ENCODE measurements at regions not wholly inside any gene's neighbourhood (a gene's known extent, or its start where the extent isn't known, plus 50 kb on each side); places are given as distances from the start of the nearest gene placed in this dataset.

- intact Hi-C loops (cut with micrococcal nuclease), result no loop called here
- no peak for DNase-seq
Measured at GRCh38 chr11:96967616-96968015, 577.8 kb downstream of the JRKL start.

GRCh38 chr11:96969251-96969650 is 579.4 kb downstream of the JRKL start:
- intact Hi-C loops (cut with micrococcal nuclease), result no loop called here
- Mint-ChIP-seq H3K4me1 (no peaks in the 10 kb centered on the region), H3K27ac (no peak overlapping the region), H3K9me3 (ENCODE audit: insufficient read depth) (no peaks in the 10 kb centered on the region), H3K4me3 (no peak overlapping the region), H3K27me3 (no peaks in the 10 kb centered on the region)
- 60% methylated on average over 1 of the region's 2 CpGs for WGBS (ENCODE audit: insufficient coverage)
- CTCF ChIA-PET, result no interaction called here
- Histone ChIP-seq H3K36me3 (replicated peaks in 1 of 2; ENCODE audit: control extremely low read depth in 1 of 2, control insufficient read depth in 1 of 2, extremely low read depth in 1 of 2, insufficient read depth in 2 of 2, low read length in 1 of 2) (no peaks in the 10 kb centered on the region), H3K9me3 (ENCODE audit: control extremely low read depth in 1 of 3, control insufficient read depth in 2 of 3, insufficient read depth in 1 of 3, low read length in 2 of 3) (peaks cover 0 to 4% (median 0%) of the 10 kb centered on the region in 3 donors), H3K4me2 (replicated peaks; ENCODE audit: low read depth, low read length, poor library complexity, severe bottlenecking) (no peak overlapping the region), H3K4me1 (ENCODE audit: control insufficient read depth in 2 of 2, insufficient read depth in 2 of 2, low read length in 2 of 2) (no peaks in the 10 kb centered on the region), H3K27ac (ENCODE audit: low read length in 2 of 2) (no peak overlapping the region), H4K20me1 (ENCODE audit: control insufficient read depth, insufficient read depth, low read length, poor library complexity, severe bottlenecking) (no peaks in the 10 kb centered on the region), H3K27me3 (replicated peaks in 1 of 4; ENCODE audit: control extremely low read depth in 1 of 4, control insufficient read depth in 3 of 4, insufficient read depth in 4 of 4, low read length in 3 of 4) (no peaks in the 10 kb centered on the region), H3K9ac (ENCODE audit: low read length) (no peak overlapping the region), H3K4me3 (ENCODE audit: control extremely low read depth in 1 of 5, extremely low read depth in 1 of 5, insufficient read depth in 1 of 5, low read depth in 2 of 5, low read length in 4 of 5) (no peak overlapping the region), H3K79me2 (ENCODE audit: control insufficient read depth, insufficient read depth, low read length) (no peaks in the 10 kb centered on the region), H2AFZ (ENCODE audit: insufficient read depth, low read depth, low read length, poor library complexity, severe bottlenecking) (no peak overlapping the region)
- DNase-seq, result no peak
- POLR2A ChIA-PET, result no interaction called here
- no peak for ATAC-seq (ENCODE audit: low read depth)
- TF ChIP-seq CTCF (IDR thresholded peaks at IDR 0.05) (no peak), EZH2 (IDR thresholded peaks at IDR 0.05; ENCODE audit: borderline replicate concordance, insufficient read depth, low read depth, low read length, poor library complexity, severe bottlenecking) (no peak)

More at GRCh38 chr11:96967616-96968015, 577.8 kb downstream of the JRKL start:
- no peak overlapping the region for H3K4me3 ChIP-seq (ENCODE audit: control extremely low read depth in 1 of 5, extremely low read depth in 1 of 5, insufficient read depth in 1 of 5, low read depth in 2 of 5, low read length in 4 of 5)
- H3K4me2 ChIP-seq (replicated peaks; ENCODE audit: low read depth, low read length, poor library complexity, severe bottlenecking), result no peak overlapping the region
- ChIA-PET CTCF (no interaction called here), POLR2A (no interaction called here)
- H2AFZ ChIP-seq (ENCODE audit: insufficient read depth, low read depth, low read length, poor library complexity, severe bottlenecking), result no peak overlapping the region
- TF ChIP-seq EZH2 (IDR thresholded peaks at IDR 0.05; ENCODE audit: borderline replicate concordance, insufficient read depth, low read depth, low read length, poor library complexity, severe bottlenecking), result no peak
- no peak for TF ChIP-seq CTCF (IDR thresholded peaks at IDR 0.05)
- no peaks in the 10 kb centered on the region for H3K9me3 Mint-ChIP-seq (ENCODE audit: insufficient read depth)
- H3K9me3 ChIP-seq (ENCODE audit: control extremely low read depth in 1 of 3, control insufficient read depth in 2 of 3, insufficient read depth in 1 of 3, low read length in 2 of 3), result no peaks in the 10 kb centered on the region
- H3K9ac ChIP-seq (ENCODE audit: low read length), result no peak overlapping the region
- H3K36me3 ChIP-seq (replicated peaks in 1 of 2; ENCODE audit: control extremely low read depth in 1 of 2, control insufficient read depth in 1 of 2, extremely low read depth in 1 of 2, insufficient read depth in 2 of 2, low read length in 1 of 2), result no peaks in the 10 kb centered on the region
- 100% methylated on average over 1 of the region's 1 CpG for WGBS (ENCODE audit: insufficient coverage)
- no peaks in the 10 kb centered on the region for H3K79me2 ChIP-seq (ENCODE audit: control insufficient read depth, insufficient read depth, low read length)
- no peaks in the 10 kb centered on the region for H3K27me3 ChIP-seq (replicated peaks in 1 of 4; ENCODE audit: control extremely low read depth in 1 of 4, control insufficient read depth in 3 of 4, insufficient read depth in 4 of 4, low read length in 3 of 4)
- no peak for ATAC-seq (ENCODE audit: low read depth)
- no peaks in the 10 kb centered on the region for H3K4me1 Mint-ChIP-seq
- H3K27ac ChIP-seq (ENCODE audit: low read length in 2 of 2), result no peak overlapping the region
- no peak overlapping the region for H3K27ac Mint-ChIP-seq
- H3K27me3 Mint-ChIP-seq, result no peaks in the 10 kb centered on the region
- H3K4me1 ChIP-seq (ENCODE audit: control insufficient read depth in 2 of 2, insufficient read depth in 2 of 2, low read length in 2 of 2), result no peaks in the 10 kb centered on the region
- no peak overlapping the region for H3K4me3 Mint-ChIP-seq
- no peaks in the 10 kb centered on the region for H4K20me1 ChIP-seq (ENCODE audit: control insufficient read depth, insufficient read depth, low read length, poor library complexity, severe bottlenecking)
